T-helper 1 cell treated with Interleukin-12 subunit alpha and Interleukin-12 subunit beta and Interleukin-4 antibody, amounts not matched to agents 30 ng/mL and 1 ng/mL, for 36 hours (primary cell): ENCODE measurements at regions not wholly inside any gene's neighbourhood (a gene's known extent, or its start where the extent isn't known, plus 50 kb on each side); places are given as distances from the start of the nearest gene placed in this dataset.

Source experiments
- intact Hi-C: fragments of 100-400 bp; cut with micrococcal nuclease; formaldehyde crosslinking; loops from one replicate; pipeline ENCODE4 v1.15.1; 2024

DNA sequence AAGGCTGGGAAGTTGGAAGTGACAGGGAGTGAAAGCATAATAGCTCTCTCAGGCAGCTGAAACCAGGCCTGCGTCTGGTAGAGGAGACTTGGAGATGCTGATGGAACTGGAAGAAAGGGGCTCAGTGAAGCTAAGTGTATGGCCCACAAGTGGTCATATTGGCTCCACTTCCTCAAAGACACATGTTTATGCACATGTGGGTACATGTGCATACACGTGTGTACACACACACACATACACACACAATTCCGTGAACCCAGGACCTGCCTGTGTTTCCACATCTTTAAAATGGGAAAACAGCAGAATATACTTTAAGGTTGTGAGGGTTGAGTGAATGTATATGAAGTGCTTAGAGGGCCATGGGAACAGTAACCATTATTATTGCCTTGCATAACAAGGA, 160.9 kb downstream of the ARL6IP6 start:
- intact Hi-C loops = no loop called here

DNA sequence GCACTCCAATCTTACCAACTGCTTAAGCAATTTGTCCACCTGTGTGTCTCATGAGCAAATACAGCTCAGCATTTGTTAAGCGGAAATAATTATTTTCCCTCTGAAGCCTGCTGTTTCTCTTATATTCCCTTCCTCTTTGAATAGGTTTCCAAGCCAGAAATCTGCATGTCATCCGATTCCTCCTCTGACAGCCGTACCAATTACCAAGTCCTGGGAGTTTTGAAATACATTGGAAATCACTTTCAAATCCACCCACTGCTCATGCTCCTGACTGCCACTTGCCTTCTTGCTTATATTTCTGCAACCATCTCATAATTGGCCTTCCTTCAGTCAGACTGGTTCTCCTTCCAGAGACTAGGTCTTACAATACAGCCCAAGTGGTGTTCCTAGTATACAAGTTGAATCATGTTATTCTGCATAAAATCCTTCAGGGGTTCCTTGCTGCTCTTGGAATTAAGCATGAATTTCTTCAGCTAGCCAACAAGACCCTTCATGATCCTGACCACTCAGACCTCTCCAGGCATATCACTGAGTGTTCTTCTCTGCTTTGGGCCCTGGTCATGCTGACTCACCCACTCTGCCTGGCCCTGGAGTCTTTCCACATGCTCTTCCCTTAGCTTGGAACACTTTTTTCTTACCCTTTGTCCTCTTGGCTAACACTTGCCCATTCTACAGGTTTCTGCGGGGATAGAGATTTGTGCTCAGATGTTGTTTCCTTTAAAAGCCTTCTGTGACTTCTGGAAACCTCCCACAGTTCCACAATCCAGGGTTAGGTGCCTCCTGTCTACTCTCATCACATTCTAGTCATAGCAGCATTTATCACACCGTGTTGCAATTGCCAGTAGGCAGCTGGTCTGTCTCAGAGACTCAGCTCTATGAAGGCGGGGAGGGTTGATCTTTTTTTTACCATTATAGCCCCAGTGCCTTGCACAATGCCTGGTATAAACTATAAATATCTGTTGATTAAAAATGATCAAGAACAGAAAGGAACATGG, 157.6 kb downstream of the ARL6IP6 start:
- intact Hi-C loops = no loop called here

DNA sequence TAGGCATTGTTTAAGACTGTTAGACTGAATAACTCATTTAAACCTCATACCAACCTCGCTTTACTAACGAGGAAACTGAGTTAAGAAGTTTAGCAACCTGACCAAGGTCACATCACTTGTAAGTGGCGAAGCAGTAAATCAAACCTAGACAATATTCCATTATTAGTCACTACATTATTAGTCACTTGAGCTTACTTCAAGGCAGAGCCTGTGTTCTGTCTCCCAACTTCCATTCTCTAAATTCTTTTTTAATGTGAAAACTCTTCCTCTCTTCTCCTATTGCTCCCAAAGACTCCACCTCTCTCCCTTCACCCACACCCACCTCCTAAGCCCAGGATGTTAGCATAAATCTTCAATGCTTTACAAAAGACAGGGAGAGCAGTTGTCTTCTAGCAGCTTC, 156.5 kb downstream of the ARL6IP6 start:
- intact Hi-C loops = no loop called here

DNA sequence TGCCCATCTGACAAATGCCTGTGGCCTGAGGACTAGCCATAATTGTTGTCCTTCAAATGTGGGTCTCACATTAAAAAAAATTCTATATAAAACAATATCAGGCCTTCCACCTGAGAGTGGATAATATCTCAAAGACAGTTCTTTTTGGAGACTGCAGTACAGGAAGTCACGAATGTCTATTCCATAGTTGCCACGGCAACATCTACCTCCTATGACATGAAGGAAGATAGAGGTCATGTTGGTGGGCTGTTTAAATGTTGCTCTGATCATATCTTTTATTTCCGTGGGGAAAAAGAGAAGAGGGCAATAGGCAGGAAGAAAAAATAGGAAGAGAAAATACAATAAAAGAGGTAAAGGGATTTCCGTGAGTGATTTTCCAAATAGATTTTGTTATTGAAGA, 151.8 kb downstream of the ARL6IP6 start:
- intact Hi-C loops = no loop called here

DNA sequence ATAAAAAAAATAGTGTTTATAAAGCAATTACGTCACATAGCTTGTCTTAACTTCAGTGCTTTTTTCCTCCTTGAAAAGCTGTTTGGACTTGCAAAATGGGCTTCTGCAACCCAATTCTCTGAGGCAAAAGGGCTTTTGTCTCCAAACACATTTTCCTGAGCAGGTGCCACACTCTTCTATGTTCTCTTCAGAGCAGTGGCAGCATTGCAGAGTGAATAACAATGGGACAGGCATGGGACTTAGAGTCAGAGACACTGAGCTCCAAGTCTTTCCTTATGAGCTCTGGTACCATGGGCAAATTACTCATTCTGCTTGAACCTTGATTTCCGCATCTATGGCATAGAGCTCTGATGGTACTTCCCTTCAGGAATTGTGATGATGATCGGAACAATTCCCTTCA, 149.0 kb downstream of the ARL6IP6 start:
- intact Hi-C loops = no loop called here

DNA sequence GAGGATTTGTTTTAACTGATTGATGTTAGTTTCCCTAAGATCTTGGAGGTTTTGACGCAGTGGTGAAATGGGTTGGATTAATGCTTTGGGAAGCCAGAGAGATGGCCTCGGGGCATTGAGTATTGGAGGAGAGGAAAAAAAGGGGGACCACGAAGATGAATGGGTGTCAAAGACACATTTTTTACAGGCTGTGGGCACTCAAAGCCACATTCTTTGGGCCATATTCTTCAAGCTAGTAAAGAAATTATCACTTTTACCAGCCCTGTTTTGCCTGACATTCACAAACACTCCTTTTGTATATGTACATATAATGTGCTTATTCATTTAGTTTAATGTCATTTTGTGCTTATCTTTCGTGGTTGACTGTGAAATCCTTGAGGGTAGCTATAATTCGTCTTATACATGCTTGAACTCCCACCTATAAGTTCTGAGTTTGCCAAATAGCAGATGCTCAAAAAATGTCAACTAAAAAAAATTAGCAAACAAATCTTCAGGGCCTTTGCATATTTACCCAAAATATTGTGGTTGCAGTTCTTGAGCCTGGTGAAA, 146.3 kb downstream of the ARL6IP6 start:
- intact Hi-C loops = no loop called here

DNA sequence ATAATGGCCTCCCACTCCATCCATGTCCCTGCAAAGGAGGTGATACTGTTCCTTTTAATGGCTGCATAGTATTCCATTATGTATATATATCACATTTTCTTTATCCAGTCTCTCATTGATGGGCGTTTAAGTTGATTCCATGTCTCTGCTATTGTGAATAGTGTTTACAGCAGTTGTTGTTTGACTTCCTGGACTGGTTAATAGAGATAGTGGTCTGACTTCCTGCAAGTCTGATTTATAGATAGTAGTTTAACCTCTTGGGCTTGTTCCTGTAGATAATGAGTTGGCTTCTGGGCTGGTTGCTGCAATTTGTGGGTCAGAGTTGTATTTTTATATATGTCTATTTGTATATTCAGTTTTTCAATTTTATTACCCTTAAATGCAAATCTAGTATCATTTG, 145.4 kb downstream of the ARL6IP6 start:
- intact Hi-C loops = no loop called here

DNA sequence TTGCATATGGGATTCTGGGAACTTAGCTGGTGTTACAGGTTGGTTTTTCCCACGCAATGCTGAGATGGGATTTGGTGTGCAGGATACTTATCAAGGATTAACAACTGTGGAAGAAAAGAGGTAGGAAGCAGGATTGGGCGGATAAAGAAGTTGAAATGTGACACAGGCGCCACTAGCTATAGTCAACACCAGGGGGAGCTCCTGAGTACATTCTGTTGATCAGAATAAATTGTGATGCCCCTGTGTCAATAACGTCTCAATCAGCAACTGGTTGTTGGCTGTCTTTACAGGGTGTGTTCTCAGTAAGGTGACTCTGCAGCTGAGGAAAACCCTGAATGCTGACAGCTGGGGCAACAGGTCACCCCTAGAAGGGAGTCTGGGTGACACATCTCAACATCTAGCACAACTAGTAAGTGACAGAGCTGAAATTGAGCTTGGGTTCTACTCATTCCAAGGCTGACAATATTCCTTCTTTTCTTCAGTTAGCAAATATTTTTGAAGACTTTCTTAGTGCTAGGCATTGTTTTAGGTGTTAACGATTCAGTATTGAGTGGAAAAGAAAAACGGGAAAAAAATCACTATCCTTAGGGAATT, 143.0 kb downstream of the ARL6IP6 start:
- intact Hi-C loops = loop anchor here (1.0 kb wide), 1 partner anchor 658 kb away; no protein-coding TSS in a partner anchor

DNA sequence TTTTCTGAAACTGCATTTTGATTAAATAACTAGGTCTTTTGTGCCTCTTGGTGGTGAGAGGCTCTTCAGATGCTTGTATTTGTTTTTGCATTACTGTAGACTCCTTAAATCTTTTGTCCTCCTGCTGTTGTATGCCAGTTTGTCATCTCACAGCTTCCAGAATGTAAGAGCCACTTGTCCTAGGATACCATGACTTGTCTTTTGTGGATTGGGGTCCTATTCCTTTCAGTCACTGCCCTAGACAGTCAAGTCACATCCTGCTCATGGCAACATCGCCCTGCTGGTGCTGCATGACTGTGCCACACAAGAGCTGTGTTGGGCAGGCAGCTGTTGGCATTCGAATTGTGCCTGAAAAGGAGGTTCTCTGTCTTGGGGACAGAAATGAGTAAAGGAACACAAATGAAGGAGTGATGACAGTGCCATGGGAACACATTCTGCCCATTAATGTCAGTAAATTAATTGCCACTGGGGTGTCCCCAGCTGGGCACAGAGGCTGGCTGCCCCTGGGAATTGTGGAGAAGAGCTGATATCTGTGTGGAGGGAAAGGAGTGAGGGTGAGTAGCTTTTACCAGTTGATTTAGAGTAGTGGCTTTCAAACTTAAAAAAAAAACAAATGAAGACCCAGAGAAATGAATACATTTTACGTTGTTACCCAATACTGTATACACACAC, 140.3 kb downstream of the ARL6IP6 start:
- intact Hi-C loops = no loop called here

DNA sequence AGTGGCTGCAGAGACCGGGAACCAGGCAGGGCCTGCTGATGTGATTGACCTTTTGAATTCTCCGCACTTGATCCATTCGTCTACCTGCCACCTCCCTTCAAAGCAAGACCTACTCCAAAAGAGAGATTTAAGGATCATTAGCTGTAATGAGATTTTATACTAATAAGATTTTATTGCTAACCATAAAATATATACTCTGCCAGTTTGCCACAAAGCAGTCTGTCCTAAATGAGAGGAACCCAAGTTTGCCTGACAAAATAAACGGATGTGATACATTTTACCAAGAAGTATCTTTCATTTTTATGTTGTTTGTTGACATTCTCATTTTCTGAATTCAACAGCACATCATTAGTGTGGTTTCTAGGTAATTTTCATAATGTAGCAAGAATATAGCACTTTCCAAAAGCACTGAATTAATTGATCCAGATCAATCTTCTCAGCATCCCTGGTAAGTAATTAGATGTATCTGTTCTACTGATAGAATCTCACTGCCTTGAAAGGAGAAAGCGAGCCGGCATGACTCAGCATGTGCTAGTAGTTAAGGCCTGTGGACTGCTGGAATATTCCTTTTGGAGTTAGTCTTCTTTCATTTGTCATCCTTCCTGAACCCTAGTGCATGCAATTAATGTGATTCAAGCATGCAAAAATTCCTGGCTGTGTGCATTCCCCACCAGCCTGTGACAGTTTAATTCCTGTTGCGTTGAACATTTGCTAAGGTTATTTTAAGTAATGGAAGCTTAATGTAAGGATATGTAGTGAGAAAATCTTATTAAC, 128.5 kb downstream of the ARL6IP6 start:
- intact Hi-C loops = no loop called here

DNA sequence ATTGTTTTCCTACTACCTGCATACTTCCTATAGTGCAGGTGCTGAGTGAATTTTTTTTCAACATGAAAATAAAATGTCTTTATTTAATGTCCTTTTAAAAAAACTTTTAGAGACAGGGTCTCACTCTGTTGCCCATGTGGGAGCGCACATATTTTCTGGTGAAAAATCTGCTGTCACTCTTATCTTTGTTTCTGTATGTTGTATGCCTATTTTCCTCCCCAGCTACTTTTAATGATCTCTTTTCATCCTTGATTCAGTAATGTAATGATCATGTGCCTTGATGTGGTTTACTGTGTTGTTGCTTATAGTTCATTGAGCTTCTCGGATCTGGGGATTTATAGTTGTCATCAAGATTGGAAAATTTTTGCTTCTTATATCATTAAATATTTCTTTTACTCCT, 117.3 kb downstream of the ARL6IP6 start:
- intact Hi-C loops = no loop called here

DNA sequence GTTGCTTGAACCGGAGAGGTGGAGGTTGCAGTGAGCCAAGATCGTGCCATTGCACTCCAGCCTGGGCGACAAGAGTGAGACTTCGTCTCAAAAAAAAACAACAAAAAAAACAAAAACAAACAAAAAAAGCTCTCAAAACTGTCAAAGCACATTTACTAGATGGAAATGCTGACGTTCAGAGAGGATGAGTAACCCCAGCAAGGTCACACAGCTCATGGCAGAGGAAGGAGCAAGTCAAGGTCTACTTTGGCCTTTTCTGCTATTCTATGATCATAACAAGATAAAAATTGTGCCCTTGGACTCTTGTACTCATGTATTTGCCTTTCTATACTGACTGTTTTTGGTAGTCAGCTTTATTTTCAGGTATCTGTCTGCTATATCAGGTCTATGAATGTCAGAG, 109.5 kb downstream of the ARL6IP6 start:
- intact Hi-C loops = no loop called here

DNA sequence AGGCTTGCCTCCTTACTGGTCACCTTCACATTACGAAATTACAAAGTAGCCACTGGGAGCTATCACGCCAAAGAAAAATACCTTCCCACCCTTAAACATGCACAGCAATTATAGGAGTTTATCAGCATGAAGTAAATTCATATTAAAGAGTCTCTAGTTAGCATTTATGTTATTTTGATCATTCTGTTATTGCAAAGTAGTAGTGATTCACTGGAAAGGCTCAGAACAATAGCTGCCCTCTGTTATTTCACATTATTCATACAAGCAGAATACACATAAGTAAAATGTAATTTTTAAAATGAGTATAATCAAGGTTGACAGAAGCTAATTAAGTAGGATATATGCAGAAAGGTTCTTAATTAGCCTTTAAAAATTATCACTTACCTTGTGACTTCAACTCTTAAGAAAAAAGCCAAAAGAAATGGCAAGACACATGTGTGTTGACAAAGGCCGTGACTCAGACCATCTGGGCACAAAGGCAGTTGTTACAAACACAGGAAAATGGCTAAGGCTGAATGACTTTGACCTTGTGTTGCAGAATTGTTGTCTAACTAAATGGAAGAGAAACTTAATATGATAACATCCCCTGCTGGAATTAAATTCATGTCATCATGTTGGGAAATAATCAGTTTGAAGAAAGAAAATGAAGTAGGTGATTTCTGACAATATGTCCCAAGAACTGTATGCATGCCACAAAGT, 108.3 kb downstream of the ARL6IP6 start:
- intact Hi-C loops = no loop called here

DNA sequence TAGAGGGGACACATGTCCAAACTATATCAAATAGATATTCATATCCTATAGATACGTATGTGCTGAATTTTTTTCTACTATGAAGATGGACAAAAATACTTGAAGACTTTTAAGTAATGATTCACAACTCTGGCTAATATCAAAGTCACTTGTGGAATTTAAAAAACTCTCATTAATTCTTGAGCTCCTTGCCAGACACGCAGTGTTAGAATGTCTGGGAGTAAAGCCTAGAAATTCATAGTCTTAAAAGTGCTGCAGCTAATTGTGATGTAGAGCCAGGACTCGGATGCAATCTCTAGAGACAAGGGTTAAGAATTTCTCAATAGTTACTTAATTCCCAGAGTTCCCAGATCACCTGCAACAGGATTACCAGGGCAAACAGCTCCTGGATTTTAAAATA, 107.4 kb downstream of the ARL6IP6 start:
- intact Hi-C loops = no loop called here

DNA sequence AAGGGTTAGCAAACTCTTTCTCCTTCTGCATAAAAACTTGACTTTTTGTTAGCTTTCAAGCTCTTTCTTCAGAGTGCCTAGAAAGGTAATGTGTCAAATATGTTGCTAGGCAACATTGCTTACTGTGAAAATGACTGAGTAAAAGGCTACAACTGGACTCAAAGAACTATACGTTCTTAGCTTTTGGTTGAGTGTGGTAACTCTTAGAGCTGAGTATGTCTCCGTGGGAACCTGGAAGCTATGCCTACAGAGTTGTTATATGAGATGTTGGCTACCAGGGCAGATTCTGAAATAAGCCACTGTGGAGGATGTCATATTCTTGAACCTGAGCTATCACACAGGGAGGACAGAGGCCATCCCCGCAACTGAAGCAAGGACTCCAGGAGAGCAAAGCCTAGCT, 105.5 kb downstream of the ARL6IP6 start:
- intact Hi-C loops = no loop called here

DNA sequence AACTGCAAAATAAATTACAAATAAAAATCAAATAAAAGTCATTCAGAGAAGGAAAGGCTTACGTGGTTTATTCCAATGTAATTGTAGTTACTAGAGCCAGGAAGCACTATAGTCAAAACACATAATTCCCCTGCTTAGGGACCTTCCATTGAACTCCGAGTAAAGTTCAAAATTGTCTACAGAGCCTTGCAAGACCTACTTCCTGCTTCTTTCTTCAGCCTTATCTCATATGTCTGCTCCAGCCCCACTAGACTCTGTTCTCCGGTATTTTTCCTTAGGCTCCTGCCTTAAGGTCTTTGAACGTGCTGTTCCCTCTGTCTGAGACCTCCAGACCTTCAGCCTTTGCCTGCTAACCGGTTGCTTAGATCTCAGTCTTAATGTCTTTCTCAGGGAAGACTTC, 104.3 kb downstream of the ARL6IP6 start:
- intact Hi-C loops = no loop called here

DNA sequence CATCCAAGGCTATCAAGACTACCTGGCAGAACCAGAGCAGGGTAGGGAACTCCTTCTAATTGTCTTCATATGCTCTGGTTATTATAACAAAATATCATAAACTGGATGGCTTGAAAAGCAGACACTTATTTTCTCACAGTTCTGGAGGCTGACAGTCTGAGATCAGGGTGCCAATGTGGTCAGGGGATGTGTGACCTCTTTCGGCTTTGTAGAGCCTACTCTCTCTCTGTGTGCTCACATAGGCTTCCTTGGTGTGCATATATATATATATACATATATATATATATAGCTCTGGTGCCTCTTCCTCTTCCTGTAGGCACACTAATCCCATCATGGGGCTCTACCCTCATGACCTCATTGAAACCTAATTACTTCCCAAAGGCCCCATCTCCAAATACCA, 101.6 kb downstream of the ARL6IP6 start:
- intact Hi-C loops = no loop called here

DNA sequence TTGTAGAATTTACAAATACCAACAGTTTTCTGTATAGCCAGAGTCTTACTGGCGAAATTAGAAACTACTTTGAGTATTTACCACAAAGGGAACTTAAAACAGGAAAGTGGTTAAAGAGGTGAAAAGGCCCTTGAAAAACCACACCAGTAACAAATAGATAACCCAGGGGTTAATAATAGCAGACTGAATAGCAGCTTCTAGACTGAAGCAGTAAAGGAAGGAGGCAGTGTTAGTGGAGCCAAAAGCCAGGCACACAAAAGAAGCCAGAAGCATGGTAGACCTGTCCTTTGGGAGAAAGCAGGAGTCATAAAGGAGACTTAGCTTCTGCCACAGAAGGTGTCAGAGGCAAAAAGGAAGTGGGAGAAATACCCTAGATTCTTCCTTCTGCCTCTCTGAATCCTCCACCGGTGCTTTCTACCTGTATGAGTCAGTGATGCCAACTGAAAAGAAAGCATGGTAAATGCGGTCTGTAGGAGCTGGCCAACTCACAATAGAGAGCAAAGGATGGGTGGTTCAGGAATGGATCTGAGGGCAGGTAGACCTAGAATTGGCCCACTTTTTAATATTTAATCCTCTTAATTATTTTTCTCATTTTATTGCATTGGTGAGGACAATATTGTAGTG, 97.3 kb downstream of the ARL6IP6 start:
- intact Hi-C loops = no loop called here

DNA sequence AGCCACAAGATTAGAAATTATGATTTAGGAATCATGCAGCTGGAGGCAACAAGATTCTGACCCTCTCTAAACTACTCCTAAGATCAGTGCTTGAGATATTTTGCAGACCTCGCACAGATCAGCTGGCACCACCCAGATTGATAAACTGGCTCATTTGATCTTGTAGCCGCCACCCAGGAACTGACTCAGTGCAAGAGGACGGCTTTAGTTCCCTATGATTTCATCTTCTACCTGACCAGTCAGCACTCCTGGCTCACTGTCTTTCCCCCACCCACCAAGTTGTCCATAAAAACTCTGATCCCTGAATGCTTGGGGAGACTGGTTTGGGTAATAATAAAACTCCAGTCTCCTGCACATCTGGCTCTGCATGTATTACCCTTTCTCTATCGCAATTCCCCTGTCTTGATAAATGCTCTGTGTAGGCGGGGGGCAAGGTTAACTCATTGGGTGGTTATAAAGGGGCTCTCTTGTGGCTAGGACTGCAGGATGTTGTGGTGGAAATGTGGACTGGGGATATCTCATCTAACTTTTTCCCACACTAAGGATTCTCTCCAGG, 96.1 kb downstream of the ARL6IP6 start:
- intact Hi-C loops = no loop called here

DNA sequence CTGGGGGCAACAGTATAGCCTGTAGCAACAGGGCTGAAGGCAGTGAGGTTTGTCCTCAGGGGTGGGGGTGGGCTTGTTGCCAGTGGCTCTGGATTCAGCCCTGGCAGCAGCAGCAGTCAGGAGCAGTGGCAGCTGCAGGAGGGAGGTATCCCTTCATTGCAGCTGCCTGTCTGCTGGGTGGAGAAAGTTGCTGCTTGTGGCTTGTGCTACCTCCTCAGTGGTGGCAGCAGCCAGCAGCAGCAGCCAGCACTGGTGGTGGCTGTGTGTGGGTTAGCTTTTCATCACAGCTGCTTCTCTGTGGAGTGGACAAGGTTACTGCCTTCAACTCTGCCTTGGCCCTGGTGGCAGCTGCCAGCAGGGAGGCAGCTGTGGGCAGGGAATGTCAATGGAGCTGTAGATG, 94.9 kb downstream of the ARL6IP6 start:
- intact Hi-C loops = no loop called here
